Neural progenitor cell (in vitro differentiated cells): ENCODE measurements at regions not wholly inside any gene's neighbourhood (a gene's known extent, or its start where the extent isn't known, plus 50 kb on each side); places are given as distances from the start of the nearest gene placed in this dataset.

Experiments used
- DNase-seq: peaks from one replicate; pipeline ENCODE4 v3.0.0-alpha.2; 2016; ENCODE audit warnings: low spot score
- H2AFZ ChIP-seq: fragments of 200-600 bp; sonication (generic); replicated peaks from 2 replicates; pipeline ENCODE4 v1.6.1; 2016; ENCODE audit warnings: antibody characterized with exemption
- H3F3A ChIP-seq: fragments of 200-600 bp; sonication (generic); 2 replicates; pipeline ENCODE4 v1.6.1; 2016; ENCODE audit warnings: antibody characterized with exemption, low read depth
- H3K27ac ChIP-seq: fragments of 200-600 bp; sonication (generic); 2 replicates; pipeline ENCODE4 v1.5.1; 2016; ENCODE audit warnings: mild to moderate bottlenecking
- H3K27me3 ChIP-seq: fragments of 200-600 bp; sonication (generic); 2 replicates; pipeline ENCODE4 v1.6.1; 2016; ENCODE audit warnings: mild to moderate bottlenecking, moderate library complexity
- H3K36me3 ChIP-seq: fragments of 200-600 bp; sonication (generic); 2 replicates; pipeline ENCODE4 v1.5.1; 2016
- H3K4me1 ChIP-seq: fragments of 200-600 bp; sonication (generic); 2 replicates; pipeline ENCODE4 v1.6.1; 2016; ENCODE audit warnings: mixed run types
- H3K4me2 ChIP-seq: fragments of 200-600 bp; sonication (generic); 2 replicates; pipeline ENCODE4 v1.6.1; 2016
- H3K4me3 ChIP-seq: fragments of 200-600 bp; sonication (generic); 2 replicates; pipeline ENCODE4 v1.5.1; 2016
- H3K79me2 ChIP-seq: fragments of 200-600 bp; sonication (generic); 2 replicates; pipeline ENCODE4 v1.6.1; 2016; ENCODE audit warnings: low read depth
- H3K9ac ChIP-seq: fragments of 200-600 bp; sonication (generic); 2 replicates; pipeline ENCODE4 v1.6.1; 2016
- H3K9me3 ChIP-seq: fragments of 200-600 bp; sonication (generic); 2 replicates; pipeline ENCODE4 v1.5.1; 2016; ENCODE audit warnings: low read depth
- H4K20me1 ChIP-seq: fragments of 200-600 bp; sonication (generic); 2 replicates; pipeline ENCODE4 v1.6.1; 2016; ENCODE audit warnings: low read depth
- H3K27ac Mint-ChIP-seq: 3 replicates; pipeline ENCODE4 v1.8.0; 2021; ENCODE audit warnings: mixed read lengths
- H3K27me3 Mint-ChIP-seq: 2 replicates; pipeline ENCODE4 v1.8.0; 2022; ENCODE audit warnings: low read depth, mild to moderate bottlenecking, inconsistent platforms, moderate library complexity, mixed read lengths; ENCODE audit not compliant: insufficient read depth
- H3K36me3 Mint-ChIP-seq: 3 replicates; pipeline ENCODE4 v1.8.0; 2021; ENCODE audit warnings: mixed read lengths
- H3K4me1 Mint-ChIP-seq: 3 replicates; pipeline ENCODE4 v1.8.0; 2021; ENCODE audit warnings: mixed read lengths
- H3K4me3 Mint-ChIP-seq: 3 replicates; pipeline ENCODE4 v1.8.0; 2021; ENCODE audit warnings: mild to moderate bottlenecking, moderate library complexity, mixed read lengths
- H3K9me3 Mint-ChIP-seq: 3 replicates; pipeline ENCODE4 v1.8.0; 2020; ENCODE audit warnings: mixed read lengths
- CTCF ChIP-seq: fragments of 200-600 bp; sonication (generic); IDR thresholded peaks from 2 replicates; pipeline ENCODE4 v1.5.1; 2017; ENCODE audit warnings: antibody characterized with exemption, mild to moderate bottlenecking
- EZH2 ChIP-seq: fragments of 200-600 bp; sonication (generic); IDR thresholded peaks from 2 replicates; pipeline ENCODE4 v1.6.1; 2017; ENCODE audit warnings: antibody characterized with exemption, mild to moderate bottlenecking, moderate library complexity
- EZH2phosphoT487 ChIP-seq: fragments of 200-600 bp; sonication (generic); IDR thresholded peaks from 2 replicates; pipeline ENCODE4 v1.6.1; 2017; ENCODE audit warnings: antibody characterized with exemption

- Mint-ChIP-seq H3K27me3 (no peaks in the 10 kb centered on the region), H3K9me3 (no peaks in the 10 kb centered on the region), H3K4me1 (peaks cover 9% of the 10 kb centered on the region), H3K4me3 (no peak overlapping the region), H3K36me3 (no peaks in the 10 kb centered on the region), H3K27ac (no peak overlapping the region)
- H3F3A ChIP-seq = no peaks in the 10 kb centered on the region
- peak overlapping the region; percentile 63 for H2AFZ ChIP-seq
- no peaks in the 10 kb centered on the region for H3K36me3 ChIP-seq
- no peaks in the 10 kb centered on the region for H3K4me1 ChIP-seq
- no peak overlapping the region for H3K4me3 ChIP-seq
- no peak overlapping the region for H3K27ac ChIP-seq
- no peak overlapping the region for H3K9ac ChIP-seq
- DNase-seq = no peak
- H3K79me2 ChIP-seq = no peaks in the 10 kb centered on the region
- H3K9me3 ChIP-seq = no peaks in the 10 kb centered on the region
- TF ChIP-seq EZH2phosphoT487 (no peak), CTCF (no peak), EZH2 (no peak)
- H4K20me1 ChIP-seq = no peaks in the 10 kb centered on the region
- no peaks in the 10 kb centered on the region for H3K27me3 ChIP-seq
- H3K4me2 ChIP-seq = no peak overlapping the region
Observed at GRCh38 chr5:61809651-61810050, 477.6 kb downstream of the ZSWIM6 start.

GRCh38 chr5:61811052-61811451 lies 479.0 kb downstream of the ZSWIM6 start:
- H3K9me3 Mint-ChIP-seq = no peaks in the 10 kb centered on the region
- no peak overlapping the region for H3K4me3 Mint-ChIP-seq

GRCh38 chr5:61813361-61813760 lies 481.3 kb downstream of the ZSWIM6 start:
- no peaks in the 10 kb centered on the region for H3F3A ChIP-seq

More at GRCh38 chr5:61811052-61811451, 479.0 kb downstream of the ZSWIM6 start:
- H3K27me3 ChIP-seq = no peaks in the 10 kb centered on the region
- DNase-seq = no peak
- no peak overlapping the region for H3K9ac ChIP-seq
- no peaks in the 10 kb centered on the region for H3K79me2 ChIP-seq
- TF ChIP-seq CTCF (no peak), EZH2 (no peak), EZH2phosphoT487 (no peak)
- H4K20me1 ChIP-seq = no peaks in the 10 kb centered on the region
- no peak overlapping the region for H3K27ac ChIP-seq
- Mint-ChIP-seq H3K27ac (no peak overlapping the region), H3K4me1 (peaks cover 11% of the 10 kb centered on the region), H3K36me3 (no peaks in the 10 kb centered on the region), H3K27me3 (no peaks in the 10 kb centered on the region)
- H3K4me3 ChIP-seq = no peak overlapping the region
- H2AFZ ChIP-seq = no peak overlapping the region
- no peaks in the 10 kb centered on the region for H3F3A ChIP-seq
- H3K4me2 ChIP-seq = no peak overlapping the region
- peaks cover 8% of the 10 kb centered on the region for H3K4me1 ChIP-seq
- H3K9me3 ChIP-seq = no peaks in the 10 kb centered on the region
- H3K36me3 ChIP-seq = no peaks in the 10 kb centered on the region

More at GRCh38 chr5:61813361-61813760, 481.3 kb downstream of the ZSWIM6 start:
- H3K4me2 ChIP-seq = no peak overlapping the region
- H3K27ac ChIP-seq = no peak overlapping the region
- no peaks in the 10 kb centered on the region for H3K79me2 ChIP-seq
- no peaks in the 10 kb centered on the region for H3K9me3 ChIP-seq
- H3K4me3 ChIP-seq = no peak overlapping the region
- Mint-ChIP-seq H3K4me1 (peaks cover 22% of the 10 kb centered on the region), H3K27me3 (no peaks in the 10 kb centered on the region), H3K27ac (no peak overlapping the region), H3K4me3 (no peak overlapping the region), H3K36me3 (no peaks in the 10 kb centered on the region), H3K9me3 (no peaks in the 10 kb centered on the region)
- H3K9ac ChIP-seq = no peak overlapping the region
- no peaks in the 10 kb centered on the region for H3K27me3 ChIP-seq
- TF ChIP-seq CTCF (no peak), EZH2 (no peak), EZH2phosphoT487 (no peak)
- H3K36me3 ChIP-seq = no peaks in the 10 kb centered on the region
- no peaks in the 10 kb centered on the region for H4K20me1 ChIP-seq
- H3K4me1 ChIP-seq = peaks cover 10% of the 10 kb centered on the region
- no peak for DNase-seq
- H2AFZ ChIP-seq = no peak overlapping the region
